ENCODE measurements at regions not wholly inside any gene's neighbourhood (a gene's known extent, or its start where the extent isn't known, plus 50 kb on each side); places are given as distances from the start of the nearest gene placed in this dataset.

DNA sequence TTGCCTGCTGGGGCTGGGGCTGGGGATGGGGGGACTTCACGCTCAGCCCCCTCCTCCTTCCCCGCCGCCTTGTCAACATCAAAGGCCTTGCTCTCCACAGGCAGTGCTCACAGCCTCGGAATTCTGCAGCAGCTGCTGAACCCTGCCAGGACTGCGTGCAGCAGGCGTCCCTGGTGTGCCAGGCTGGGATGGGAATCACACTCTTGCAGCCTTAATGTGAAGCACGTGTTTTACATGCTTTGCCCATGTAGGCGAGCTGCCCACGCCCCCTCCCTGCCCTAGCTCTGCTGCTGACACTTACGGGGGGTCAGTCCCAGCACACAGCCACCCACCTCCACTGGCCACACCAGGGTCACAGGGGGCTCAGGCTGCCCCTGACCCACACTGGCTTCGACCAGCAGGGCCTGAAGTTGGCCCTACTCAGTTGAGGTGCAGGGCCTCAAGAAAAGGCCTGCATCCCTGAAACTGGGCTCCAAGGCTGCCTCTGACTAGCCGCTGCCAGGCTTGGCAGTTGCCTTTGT lies 276.2 kb upstream of the RTL1 start:
- TF ChIP-seq, protein P1, sequence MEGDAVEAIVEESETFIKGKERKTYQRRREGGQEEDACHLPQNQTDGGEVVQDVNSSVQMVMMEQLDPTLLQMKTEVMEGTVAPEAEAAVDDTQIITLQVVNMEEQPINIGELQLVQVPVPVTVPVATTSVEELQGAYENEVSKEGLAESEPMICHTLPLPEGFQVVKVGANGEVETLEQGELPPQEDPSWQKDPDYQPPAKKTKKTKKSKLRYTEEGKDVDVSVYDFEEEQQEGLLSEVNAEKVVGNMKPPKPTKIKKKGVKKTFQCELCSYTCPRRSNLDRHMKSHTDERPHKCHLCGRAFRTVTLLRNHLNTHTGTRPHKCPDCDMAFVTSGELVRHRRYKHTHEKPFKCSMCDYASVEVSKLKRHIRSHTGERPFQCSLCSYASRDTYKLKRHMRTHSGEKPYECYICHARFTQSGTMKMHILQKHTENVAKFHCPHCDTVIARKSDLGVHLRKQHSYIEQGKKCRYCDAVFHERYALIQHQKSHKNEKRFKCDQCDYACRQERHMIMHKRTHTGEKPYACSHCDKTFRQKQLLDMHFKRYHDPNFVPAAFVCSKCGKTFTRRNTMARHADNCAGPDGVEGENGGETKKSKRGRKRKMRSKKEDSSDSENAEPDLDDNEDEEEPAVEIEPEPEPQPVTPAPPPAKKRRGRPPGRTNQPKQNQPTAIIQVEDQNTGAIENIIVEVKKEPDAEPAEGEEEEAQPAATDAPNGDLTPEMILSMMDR (IDR thresholded peaks at IDR 0.05; ENCODE audit: low read depth, low read length), result no peak
- H3K4me3 ChIP-seq (ENCODE audit: low read depth, low read length), result no peak overlapping the region

DNA sequence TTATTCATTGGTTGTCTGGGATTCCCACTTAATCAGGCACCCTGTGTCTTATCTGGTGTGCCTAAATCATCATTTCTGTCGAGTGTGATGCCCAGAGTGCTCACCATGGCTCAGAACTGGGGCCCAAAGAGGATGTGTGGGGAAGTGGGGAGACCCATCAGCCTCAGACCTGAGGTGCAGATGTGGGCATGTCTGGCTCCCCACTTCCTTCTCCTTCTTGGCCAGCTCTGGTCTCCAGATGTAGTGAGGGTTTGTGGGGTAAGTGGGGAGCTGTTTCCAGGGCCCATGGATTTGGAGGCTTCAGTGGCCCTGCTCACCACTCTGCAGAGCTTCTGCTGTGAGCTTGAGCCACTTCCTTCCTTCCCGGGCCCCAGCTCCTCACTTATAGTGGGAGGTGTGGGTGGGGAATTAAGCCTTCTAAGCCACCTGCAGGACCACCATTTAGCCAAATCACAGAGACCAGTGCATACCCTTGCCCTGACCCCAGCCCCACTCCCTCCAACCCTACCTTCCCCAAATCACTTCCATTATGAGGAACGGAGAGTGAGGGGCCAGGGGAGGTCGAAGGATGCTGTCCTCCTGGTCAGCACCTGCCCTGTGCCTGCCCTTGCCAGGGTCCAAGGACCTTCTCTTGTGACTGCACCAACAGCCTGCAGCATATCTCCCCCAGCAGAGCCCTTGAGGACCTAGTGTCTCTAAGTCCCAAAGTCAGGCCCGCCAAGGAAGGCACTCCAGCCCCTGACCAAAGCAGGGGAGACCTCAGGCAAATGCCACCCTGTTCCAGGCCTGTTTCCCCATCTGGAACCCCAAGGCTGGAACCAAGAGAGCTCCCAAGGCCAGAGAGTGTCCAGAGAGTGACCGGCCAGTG lies 278.2 kb upstream of the RTL1 start:
- TF ChIP-seq, protein P1 (IDR thresholded peaks at IDR 0.05; ENCODE audit: low read depth, low read length), result no peak
- H3K4me3 ChIP-seq (ENCODE audit: low read depth, low read length), result no peak overlapping the region

DNA sequence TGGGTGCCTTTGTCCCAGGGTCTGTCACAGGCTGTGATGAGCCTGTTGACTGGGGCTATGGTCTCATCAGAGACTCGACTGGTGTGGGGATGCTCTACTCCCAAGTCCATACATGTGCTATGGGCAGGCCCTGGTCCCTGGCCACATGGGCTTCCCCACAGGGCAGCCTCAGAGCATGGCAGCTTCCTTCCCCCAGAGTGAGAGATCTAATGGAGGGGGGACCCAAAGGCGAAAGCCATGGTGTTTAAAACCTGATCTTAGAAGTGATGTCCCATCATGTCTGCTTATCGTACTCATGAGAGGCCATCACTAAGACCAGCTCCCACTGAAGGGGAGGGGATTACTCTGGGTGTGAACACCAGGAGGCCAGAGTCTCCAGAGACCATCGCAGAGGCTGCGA lies 279.0 kb upstream of the RTL1 start:
- TF ChIP-seq, protein P1 (IDR thresholded peaks at IDR 0.05; ENCODE audit: low read depth, low read length), result no peak
- H3K4me3 ChIP-seq (ENCODE audit: low read depth, low read length), result no peak overlapping the region

DNA sequence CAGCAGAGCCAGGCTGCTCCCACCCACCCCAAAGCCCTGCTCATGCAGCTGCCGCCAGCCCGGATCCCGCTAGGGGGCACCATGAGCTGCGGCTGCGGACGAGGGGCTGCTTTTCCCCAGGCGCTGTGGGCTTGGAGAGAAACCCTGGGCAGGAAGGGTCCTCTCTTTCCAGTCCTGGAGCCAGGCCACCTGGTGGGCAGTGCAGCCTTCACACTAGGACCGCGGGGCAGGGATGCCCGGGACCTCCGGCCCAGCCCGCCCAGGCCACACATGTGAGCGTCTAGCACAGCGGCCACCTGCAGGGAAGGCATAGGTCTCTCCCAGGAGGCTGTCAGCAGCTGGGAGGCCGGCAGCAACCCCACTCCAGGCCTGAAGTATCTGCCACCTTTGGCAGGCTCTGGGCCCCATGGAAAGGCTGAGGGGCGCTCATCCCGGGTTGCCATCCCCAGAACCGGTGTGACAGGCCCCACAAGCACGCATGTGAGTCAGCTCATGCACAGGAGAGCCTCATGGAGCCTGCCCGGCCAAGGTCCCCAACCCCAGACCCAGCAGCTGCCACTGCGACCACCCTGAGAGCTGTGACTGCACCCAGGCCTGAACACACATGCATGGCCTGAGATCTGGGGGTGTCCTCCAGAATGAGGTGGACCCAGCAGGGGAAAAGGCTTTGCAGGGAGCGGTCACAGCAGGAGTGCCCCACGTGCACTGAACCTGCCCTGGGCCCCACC lies 280.0 kb upstream of the RTL1 start:
- no peak overlapping the region for H3K4me3 ChIP-seq (ENCODE audit: low read depth, low read length)
- TF ChIP-seq, protein P1 (IDR thresholded peaks at IDR 0.05; ENCODE audit: low read depth, low read length), result no peak

DNA sequence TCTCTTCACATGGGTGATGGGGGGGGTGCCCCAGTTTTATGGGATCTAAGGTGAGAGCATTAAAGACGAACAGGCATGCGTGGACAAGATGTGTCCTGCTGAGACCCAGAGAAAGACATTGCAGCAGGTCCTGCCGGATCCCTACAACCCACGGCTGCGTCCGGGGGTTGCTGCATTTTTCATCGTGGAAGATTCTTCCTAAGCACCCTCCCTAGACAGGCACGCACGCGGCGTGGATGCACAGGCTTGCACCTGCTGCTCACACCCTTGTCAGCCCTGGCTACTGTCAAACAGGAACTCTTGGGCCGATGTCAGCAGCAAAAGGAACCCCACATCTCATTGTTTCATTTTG lies 280.6 kb upstream of the RTL1 start:
- TF ChIP-seq, protein P1 (IDR thresholded peaks at IDR 0.05; ENCODE audit: low read depth, low read length), result no peak
- H3K4me3 ChIP-seq (ENCODE audit: low read depth, low read length), result no peak overlapping the region

DNA sequence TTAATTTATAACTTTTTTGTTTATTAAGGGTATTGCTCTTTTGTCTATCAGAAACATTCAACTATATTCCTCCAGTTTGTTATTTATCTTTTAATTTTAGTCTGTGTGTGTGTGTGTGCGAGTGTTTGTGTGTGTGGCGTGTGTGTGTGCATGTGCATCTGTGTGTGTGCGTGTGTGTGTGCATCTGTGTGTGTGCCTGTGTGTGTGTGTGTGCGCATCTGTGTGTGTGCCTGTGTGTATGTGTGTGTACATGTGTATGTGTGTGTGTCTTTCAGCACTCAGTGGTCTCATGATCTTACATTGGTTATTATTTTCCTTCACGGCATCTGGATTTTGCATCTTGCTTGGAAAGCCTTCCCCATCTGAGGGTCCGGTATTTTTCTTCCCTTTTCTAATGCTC lies 281.1 kb upstream of the RTL1 start:
- TF ChIP-seq, protein P1 (IDR thresholded peaks at IDR 0.05; ENCODE audit: low read depth, low read length), result no peak
- H3K4me3 ChIP-seq (ENCODE audit: low read depth, low read length), result no peak overlapping the region
